ENCODE measurements at regions not wholly inside any gene's neighbourhood (a gene's known extent, or its start where the extent isn't known, plus 50 kb on each side); places are given as distances from the start of the nearest gene placed in this dataset.

- TF ChIP-seq MYC (IDR thresholded peaks at IDR 0.05; ENCODE audit: low read depth, low read length), result no peak
- TF ChIP-seq CTCF (IDR thresholded peaks at IDR 0.05; ENCODE audit: low read depth, low read length), result no peak
- no peak for TF ChIP-seq POLR2A (IDR thresholded peaks at IDR 0.05; ENCODE audit: extremely low read depth, insufficient read length)
- no peak for TF ChIP-seq MAX (IDR thresholded peaks at IDR 0.05; ENCODE audit: low read depth, low read length)
- H3K4me3 ChIP-seq (ENCODE audit: low read depth, low read length), result no peak overlapping the region
- DNase-seq (ENCODE audit: low read depth), result no peak
Observed at GRCh38 chr6:44046516-44047178, 80.6 kb downstream of the MRPL14 start.

GRCh38 chr6:44045672-44046015 is 81.6 kb downstream of the MRPL14 start:
- TF ChIP-seq MAX (IDR thresholded peaks at IDR 0.05; ENCODE audit: low read depth, low read length), result no peak
- no peak for TF ChIP-seq MYC (IDR thresholded peaks at IDR 0.05; ENCODE audit: low read depth, low read length)
- DNase-seq (ENCODE audit: low read depth), result no peak
- no peak overlapping the region for H3K4me3 ChIP-seq (ENCODE audit: low read depth, low read length)

GRCh38 chr6:44044940-44045671 is 82.1 kb downstream of the MRPL14 start:
- no peak for DNase-seq (ENCODE audit: low read depth)
- no peak overlapping the region for H3K4me3 ChIP-seq (ENCODE audit: low read depth, low read length)
- TF ChIP-seq MAX (IDR thresholded peaks at IDR 0.05; ENCODE audit: low read depth, low read length) (no peak), MYC (IDR thresholded peaks at IDR 0.05; ENCODE audit: low read depth, low read length) (no peak), POLR2A (IDR thresholded peaks at IDR 0.05; ENCODE audit: extremely low read depth, insufficient read length) (no peak), CTCF (IDR thresholded peaks at IDR 0.05; ENCODE audit: low read depth, low read length) (no peak)

GRCh38 chr6:44044154-44044539 is 83.1 kb downstream of the MRPL14 start:
- TF ChIP-seq CTCF (IDR thresholded peaks at IDR 0.05; ENCODE audit: low read depth, low read length) (no peak), MYC (IDR thresholded peaks at IDR 0.05; ENCODE audit: low read depth, low read length) (no peak), MAX (IDR thresholded peaks at IDR 0.05; ENCODE audit: low read depth, low read length) (no peak), POLR2A (IDR thresholded peaks at IDR 0.05; ENCODE audit: extremely low read depth, insufficient read length) (no peak)
- no peak for DNase-seq (ENCODE audit: low read depth)
- H3K4me3 ChIP-seq (ENCODE audit: low read depth, low read length), result no peak overlapping the region

GRCh38 chr6:44043479-44044153 is 83.6 kb downstream of the MRPL14 start:
- no peak for DNase-seq (ENCODE audit: low read depth)
- TF ChIP-seq CTCF (IDR thresholded peaks at IDR 0.05; ENCODE audit: low read depth, low read length) (no peak), POLR2A (IDR thresholded peaks at IDR 0.05; ENCODE audit: extremely low read depth, insufficient read length) (no peak), MAX (IDR thresholded peaks at IDR 0.05; ENCODE audit: low read depth, low read length) (no peak), MYC (IDR thresholded peaks at IDR 0.05; ENCODE audit: low read depth, low read length) (no peak)

GRCh38 chr6:44042989-44043478 is 84.2 kb downstream of the MRPL14 start:
- TF ChIP-seq MYC (IDR thresholded peaks at IDR 0.05; ENCODE audit: low read depth, low read length) (no peak), POLR2A (IDR thresholded peaks at IDR 0.05; ENCODE audit: extremely low read depth, insufficient read length) (no peak), MAX (IDR thresholded peaks at IDR 0.05; ENCODE audit: low read depth, low read length) (no peak), CTCF (IDR thresholded peaks at IDR 0.05; ENCODE audit: low read depth, low read length) (no peak)
- DNase-seq (ENCODE audit: low read depth), result peak; percentile 67
- H3K4me3 ChIP-seq (ENCODE audit: low read depth, low read length), result no peak overlapping the region

More at GRCh38 chr6:44043479-44044153, 83.6 kb downstream of the MRPL14 start:
- no peak overlapping the region for H3K4me3 ChIP-seq (ENCODE audit: low read depth, low read length)

Data from NB4 (cell line).